Esophagus squamous epithelium (tissue), 4 donors: ENCODE measurements at regions not wholly inside any gene's neighbourhood (a gene's known extent, or its start where the extent isn't known, plus 50 kb on each side); places are given as distances from the start of the nearest gene placed in this dataset.

Experiments used
- CTCF ChIP-seq, 6 experiments: fragments of 450-650 bp in 4 of 6; fragments of 200-600 bp in 2 of 6; sonication (generic) in 2 of 6; IDR thresholded peaks; one replicate each; pipeline ENCODE4 v1.5.1; 2016 to 2019; ENCODE audit warnings: antibody characterized with exemption in 6 of 6, mild to moderate bottlenecking in 4 of 6, moderate library complexity in 4 of 6
- POLR2A ChIP-seq, 4 donors: fragments of 450-650 bp; IDR thresholded peaks; one replicate each; pipeline ENCODE4 v1.6.1; 2017; ENCODE audit warnings: antibody characterized with exemption in 4 of 4, mild to moderate bottlenecking in 4 of 4, moderate library complexity in 3 of 4

- TF ChIP-seq POLR2A (IDR thresholded peaks at IDR 0.05) (no peak), CTCF (IDR thresholded peaks at IDR 0.05) (no peak)
Observed at GRCh38 chr16:72722552-72722951, 325.4 kb downstream of the ZFHX3 start.
